ENCODE measurements at regions not wholly inside any gene's neighbourhood (a gene's known extent, or its start where the extent isn't known, plus 50 kb on each side); places are given as distances from the start of the nearest gene placed in this dataset.
"Not testable (repeated sequence)": the region's sequence is repeated elsewhere in the genome, so short reads cannot be mapped to it uniquely, and the experiment has no call there.

- Histone ChIP-seq H3K9me3 (no peaks in the 10 kb centered on the region), H3K4me3 (no peak overlapping the region), H3K36me3 (no peaks in the 10 kb centered on the region), H3K27ac (no peak overlapping the region), H3K4me1 (no peaks in the 10 kb centered on the region), H3K27me3 (no peaks in the 10 kb centered on the region)
- WGBS, 2 donors: 88 to 93% methylated on average over 1 of the region's 1 CpG
- TF ChIP-seq EP300 (IDR thresholded peaks at IDR 0.05) (no peak), CTCF (IDR thresholded peaks at IDR 0.05) (no peak), POLR2A (IDR thresholded peaks at IDR 0.05) (no peak), POLR2AphosphoS5 (IDR thresholded peaks at IDR 0.05) (no peak)
- DNase-seq (no peak), ATAC-seq (ENCODE audit: low FRiP score in 2 of 2) (no peak)
These were observed 121.7 kb upstream of the CFAP20DC start for GRCh38 chr3:59171491-59171890.

- H3K27me3 ChIP-seq; H3K4me1 ChIP-seq; H3K9me3 ChIP-seq; H3K27ac ChIP-seq; DNase-seq; H3K36me3 ChIP-seq; ATAC-seq (ENCODE audit: low FRiP score in 2 of 2); H3K4me3 ChIP-seq: not testable (repeated sequence)
- WGBS, 2 donors: 82 to 91% methylated on average over 3 of the region's 3 CpGs
These were observed 120.3 kb upstream of the CFAP20DC start for GRCh38 chr3:59170166-59170565.

DNA sequence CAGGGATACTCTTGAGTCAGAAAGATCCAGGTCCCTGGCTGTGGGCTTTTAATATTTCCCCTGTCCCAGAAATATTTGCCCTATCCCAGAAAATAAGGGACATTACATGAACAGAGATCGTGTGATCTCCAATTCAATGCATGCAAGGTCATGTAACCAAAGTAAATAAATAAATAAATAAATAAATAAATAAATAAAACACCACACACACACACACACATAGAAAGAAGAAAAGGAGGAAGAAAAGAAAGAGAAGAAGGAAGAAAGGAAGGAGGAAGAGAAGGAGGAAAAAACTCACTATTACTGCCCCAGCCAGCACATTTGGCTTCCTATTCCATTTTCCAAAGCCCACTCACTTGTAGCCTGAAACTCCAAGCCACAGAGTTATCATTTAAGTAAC is 117.9 kb upstream of the CFAP20DC start:
- no peaks in the 10 kb centered on the region for H3K4me1 ChIP-seq
- no peaks in the 10 kb centered on the region for H3K9me3 ChIP-seq
- no peak for ATAC-seq (ENCODE audit: low FRiP score in 2 of 2)
- H3K27ac ChIP-seq: no peak overlapping the region
- H3K27me3 ChIP-seq: no peaks in the 10 kb centered on the region
- H3K36me3 ChIP-seq: no peaks in the 10 kb centered on the region
- no peak for TF ChIP-seq CTCF (IDR thresholded peaks at IDR 0.05)
- TF ChIP-seq POLR2A (IDR thresholded peaks at IDR 0.05): no peak
- no peak for TF ChIP-seq POLR2AphosphoS5 (IDR thresholded peaks at IDR 0.05)
- no peak for TF ChIP-seq EP300 (IDR thresholded peaks at IDR 0.05)
- 94 to 95% methylated on average over 1 of the region's 1 CpG for WGBS, 2 donors
- no peak overlapping the region for H3K4me3 ChIP-seq
- no peak for DNase-seq

- H3K27ac ChIP-seq: no peak overlapping the region
- no peaks in the 10 kb centered on the region for H3K9me3 ChIP-seq
- H3K4me1 ChIP-seq: no peaks in the 10 kb centered on the region
- H3K4me3 ChIP-seq: no peak overlapping the region
- 95 to 100% methylated on average over 2 of the region's 2 CpGs for WGBS, 2 donors
- no peaks in the 10 kb centered on the region for H3K27me3 ChIP-seq
- TF ChIP-seq CTCF (IDR thresholded peaks at IDR 0.05): no peak
- no peak for TF ChIP-seq POLR2AphosphoS5 (IDR thresholded peaks at IDR 0.05)
- no peak for TF ChIP-seq EP300 (IDR thresholded peaks at IDR 0.05)
- TF ChIP-seq POLR2A (IDR thresholded peaks at IDR 0.05): no peak
- DNase-seq (no peak), ATAC-seq (ENCODE audit: low FRiP score in 2 of 2) (no peak)
- no peaks in the 10 kb centered on the region for H3K36me3 ChIP-seq
These were observed 114.1 kb upstream of the CFAP20DC start for GRCh38 chr3:59163953-59164352.

GRCh38 chr3:59161048-59161447 is 111.2 kb upstream of the CFAP20DC start:
- 90 to 91% methylated on average over 7 of the region's 7 CpGs for WGBS, 2 donors
- no peak for ATAC-seq (ENCODE audit: low FRiP score in 2 of 2)
- Histone ChIP-seq H3K27me3 (no peaks in the 10 kb centered on the region), H3K36me3 (no peaks in the 10 kb centered on the region), H3K27ac (no peak overlapping the region), H3K4me3 (no peak overlapping the region), H3K9me3 (no peaks in the 10 kb centered on the region), H3K4me1 (no peaks in the 10 kb centered on the region)
- no peak for DNase-seq
- TF ChIP-seq EP300 (IDR thresholded peaks at IDR 0.05) (no peak), CTCF (IDR thresholded peaks at IDR 0.05) (no peak), POLR2AphosphoS5 (IDR thresholded peaks at IDR 0.05) (no peak), POLR2A (IDR thresholded peaks at IDR 0.05) (no peak)
